Keratinocyte (primary cell): ENCODE measurements at regions not wholly inside any gene's neighbourhood (a gene's known extent, or its start where the extent isn't known, plus 50 kb on each side); places are given as distances from the start of the nearest gene placed in this dataset.
"Not testable (repeated sequence)": the region's sequence is repeated elsewhere in the genome, so short reads cannot be mapped to it uniquely, and the experiment has no call there.

Experiments
- DNase-seq: peaks from one replicate; pipeline ENCODE4 v3.0.0-alpha.2; 2011; ENCODE audit warnings: low read depth, missing footprints, low spot score
- FAIRE-seq: peaks from 2 replicates; lab custom pipeline; 2011; peaks lifted over from hg19 to GRCh38; lab: Jason Lieb, UNC
- H2AFZ ChIP-seq: 2 replicates; pipeline ENCODE4 v1.6.0; 2012; ENCODE audit warnings: low read length, control low read depth, inconsistent platforms; ENCODE audit not compliant: control insufficient read depth
- H3K27ac ChIP-seq: 2 replicates; pipeline ENCODE4 v1.5.1; 2011; ENCODE audit warnings: low read length; ENCODE audit not compliant: control insufficient read depth, insufficient read depth
- H3K27me3 ChIP-seq: 3 replicates; pipeline ENCODE4 v1.6.0; 2011; ENCODE audit warnings: low read length; ENCODE audit not compliant: control insufficient read depth, insufficient read depth; ENCODE audit errors: extremely low read depth
- H3K36me3 ChIP-seq, 2 experiments: 2 replicates in 1 of 2; 3 replicates in 1 of 2; pipeline ENCODE4 v1.5.1; 2011; ENCODE audit warnings: low read length in 2 of 2, mild to moderate bottlenecking in 1 of 2; ENCODE audit not compliant: control insufficient read depth in 2 of 2, insufficient read depth in 2 of 2; ENCODE audit errors: extremely low read depth in 1 of 2
- H3K4me1 ChIP-seq: 3 replicates; pipeline ENCODE4 v1.5.1; 2011; ENCODE audit warnings: low read length; ENCODE audit not compliant: control insufficient read depth, insufficient read depth; ENCODE audit errors: extremely low read depth
- H3K4me2 ChIP-seq: 3 replicates; pipeline ENCODE4 v1.6.0; 2011; ENCODE audit warnings: low read depth, low read length; ENCODE audit not compliant: control insufficient read depth, insufficient read depth; ENCODE audit errors: extremely low read depth
- H3K4me3 ChIP-seq, 3 experiments: fragments of 200-600 bp in 1 of 3; sonication (generic) in 1 of 3; 2 replicates in 2 of 3; 3 replicates in 1 of 3; pipeline ENCODE4 v1.5.1; 2011 to 2016; ENCODE audit warnings: low read length in 3 of 3, mild to moderate bottlenecking in 3 of 3, control low read depth in 2 of 3, inconsistent platforms in 1 of 3, low read depth in 1 of 3, mixed read lengths in 1 of 3, mixed run types in 1 of 3, moderate library complexity in 1 of 3; ENCODE audit not compliant: control insufficient read depth in 2 of 3, insufficient read depth in 2 of 3; ENCODE audit errors: extremely low read depth in 1 of 3
- H3K79me2 ChIP-seq: 2 replicates; pipeline ENCODE4 v1.6.0; 2012; ENCODE audit warnings: low read length; ENCODE audit not compliant: control insufficient read depth, insufficient read depth
- H3K9ac ChIP-seq: 3 replicates; pipeline ENCODE4 v1.6.0; 2011; ENCODE audit warnings: low read length; ENCODE audit not compliant: control insufficient read depth, insufficient read depth; ENCODE audit errors: extremely low read depth
- H3K9me1 ChIP-seq: 3 replicates; pipeline ENCODE4 v1.6.0; 2011; ENCODE audit warnings: low read length; ENCODE audit not compliant: control insufficient read depth, insufficient read depth; ENCODE audit errors: extremely low read depth
- H3K9me3 ChIP-seq: 2 replicates; pipeline ENCODE4 v1.5.1; 2012; ENCODE audit warnings: low read depth, low read length; ENCODE audit not compliant: control insufficient read depth
- H4K20me1 ChIP-seq: 3 replicates; pipeline ENCODE4 v1.6.0; 2011; ENCODE audit warnings: low read length; ENCODE audit not compliant: control insufficient read depth, insufficient read depth; ENCODE audit errors: extremely low read depth
- EZH2 ChIP-seq: IDR thresholded peaks from one replicate; pipeline ENCODE4 v1.6.1; 2012; ENCODE audit warnings: inconsistent platforms, mild to moderate bottlenecking, low read length, moderate library complexity
- dilution Hi-C: fragments of 300-500 bp; cut with MboI; formaldehyde crosslinking; loops from one replicate; pipeline ENCODE4 v1.7.0; 2020; ENCODE audit warnings: low sequenced_read_pairs; ENCODE audit not compliant: extremely low pct_ligation_motif_present
- TF ChIP-seq, protein P1 (sequence below), 3 experiments: IDR thresholded peaks in 1 of 3; conservative IDR thresholded peaks in 1 of 3; optimal IDR thresholded peaks in 1 of 3; 2 replicates in 2 of 3; 3 replicates in 1 of 3; pipeline versions ENCODE3 to v1.5.1; 2011; ENCODE audit warnings: low read length in 3 of 3, mild to moderate bottlenecking in 3 of 3, moderate library complexity in 2 of 3, control low read depth in 1 of 3, inconsistent platforms in 1 of 3; ENCODE audit not compliant: insufficient read depth in 2 of 3; ENCODE audit errors: extremely low read depth in 1 of 3

- dilution Hi-C loops = no loop called here
- DNase-seq (no peak), FAIRE-seq (no peak)
- H3K9me3 ChIP-seq = no peaks in the 10 kb centered on the region
- H3K27ac ChIP-seq = no peak overlapping the region
- no peaks in the 10 kb centered on the region for H3K79me2 ChIP-seq
- H2AFZ ChIP-seq = no peak overlapping the region
- no peak overlapping the region for H3K4me2 ChIP-seq
- H4K20me1 ChIP-seq = no peaks in the 10 kb centered on the region
- peaks cover 4% of the 10 kb centered on the region for H3K4me1 ChIP-seq
- H3K4me3 ChIP-seq = no peak overlapping the region
- no peaks in the 10 kb centered on the region for H3K27me3 ChIP-seq
- no peaks in the 10 kb centered on the region for H3K9me1 ChIP-seq
- no peak for TF ChIP-seq EZH2
- TF ChIP-seq, protein P1, sequence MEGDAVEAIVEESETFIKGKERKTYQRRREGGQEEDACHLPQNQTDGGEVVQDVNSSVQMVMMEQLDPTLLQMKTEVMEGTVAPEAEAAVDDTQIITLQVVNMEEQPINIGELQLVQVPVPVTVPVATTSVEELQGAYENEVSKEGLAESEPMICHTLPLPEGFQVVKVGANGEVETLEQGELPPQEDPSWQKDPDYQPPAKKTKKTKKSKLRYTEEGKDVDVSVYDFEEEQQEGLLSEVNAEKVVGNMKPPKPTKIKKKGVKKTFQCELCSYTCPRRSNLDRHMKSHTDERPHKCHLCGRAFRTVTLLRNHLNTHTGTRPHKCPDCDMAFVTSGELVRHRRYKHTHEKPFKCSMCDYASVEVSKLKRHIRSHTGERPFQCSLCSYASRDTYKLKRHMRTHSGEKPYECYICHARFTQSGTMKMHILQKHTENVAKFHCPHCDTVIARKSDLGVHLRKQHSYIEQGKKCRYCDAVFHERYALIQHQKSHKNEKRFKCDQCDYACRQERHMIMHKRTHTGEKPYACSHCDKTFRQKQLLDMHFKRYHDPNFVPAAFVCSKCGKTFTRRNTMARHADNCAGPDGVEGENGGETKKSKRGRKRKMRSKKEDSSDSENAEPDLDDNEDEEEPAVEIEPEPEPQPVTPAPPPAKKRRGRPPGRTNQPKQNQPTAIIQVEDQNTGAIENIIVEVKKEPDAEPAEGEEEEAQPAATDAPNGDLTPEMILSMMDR (optimal IDR thresholded peaks at IDR 0.05 in 1 of 3, IDR thresholded peaks at IDR 0.05 in 1 of 3, conservative IDR thresholded peaks at IDR 0.05 in 1 of 3; ENCODE audit: extremely low read depth in 1 of 3, insufficient read depth in 2 of 3, low read length in 3 of 3) = no peak
- H3K9ac ChIP-seq = no peak overlapping the region
- no peaks in the 10 kb centered on the region for H3K36me3 ChIP-seq
These were observed 166.5 kb downstream of the VSIG4 start for GRCh38 chrX:65873385-65873784.

GRCh38 chrX:65871671-65872311, 168.1 kb downstream of the VSIG4 start:
- no peaks in the 10 kb centered on the region for H4K20me1 ChIP-seq
- H3K4me2 ChIP-seq = no peak overlapping the region
- H2AFZ ChIP-seq = peak overlapping the region; percentile 52
- no peaks in the 10 kb centered on the region for H3K9me1 ChIP-seq
- no peak for TF ChIP-seq EZH2
- TF ChIP-seq, protein P1 (optimal IDR thresholded peaks at IDR 0.05 in 1 of 3, IDR thresholded peaks at IDR 0.05 in 1 of 3, conservative IDR thresholded peaks at IDR 0.05 in 1 of 3; ENCODE audit: extremely low read depth in 1 of 3, insufficient read depth in 2 of 3, low read length in 3 of 3) = peak; percentile 41 to 70 (median 54)
- peak; percentile 58 for DNase-seq
- H3K27ac ChIP-seq = peak overlapping the region; percentile 8
- H3K9ac ChIP-seq = no peak overlapping the region
- peaks cover 4% of the 10 kb centered on the region for H3K4me1 ChIP-seq
- no peaks in the 10 kb centered on the region for H3K27me3 ChIP-seq
- no peaks in the 10 kb centered on the region for H3K36me3 ChIP-seq
- peak; percentile 86 for FAIRE-seq
- H3K4me3 ChIP-seq = no peak overlapping the region
- H3K9me3 ChIP-seq = no peaks in the 10 kb centered on the region
- dilution Hi-C loops = no loop called here
- H3K79me2 ChIP-seq = no peaks in the 10 kb centered on the region

DNA sequence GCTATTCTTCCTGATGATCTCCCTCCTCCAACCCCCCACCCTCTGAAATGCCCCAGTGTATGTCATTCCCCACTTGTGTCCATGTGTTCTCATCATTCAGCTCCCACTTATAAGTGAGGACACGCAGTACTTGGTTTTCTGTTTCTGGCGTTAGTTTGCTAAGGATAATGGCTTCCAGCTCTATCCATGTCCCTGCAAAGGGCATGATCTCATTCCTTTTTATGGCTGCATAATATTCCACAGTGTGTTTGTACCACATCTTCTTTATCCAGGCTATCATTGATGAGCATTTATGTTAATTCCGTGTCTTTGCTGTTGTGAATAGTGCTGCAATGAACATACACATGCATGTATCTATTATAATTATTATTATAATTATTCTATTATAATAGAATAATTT, 169.3 kb downstream of the VSIG4 start:
- H2AFZ ChIP-seq, H3K4me2 ChIP-seq, H3K4me1 ChIP-seq, H3K4me3 ChIP-seq, H3K9ac ChIP-seq, H3K79me2 ChIP-seq, FAIRE-seq, H3K36me3 ChIP-seq, H3K9me3 ChIP-seq, H3K27ac ChIP-seq, dilution Hi-C loops, H3K9me1 ChIP-seq, DNase-seq, H3K27me3 ChIP-seq, H4K20me1 ChIP-seq: not testable (repeated sequence)
